ENCODE measurements at regions not wholly inside any gene's neighbourhood (a gene's known extent, or its start where the extent isn't known, plus 50 kb on each side); places are given as distances from the start of the nearest gene placed in this dataset.

- DNase-seq (no peak), ATAC-seq (ENCODE audit: insufficient read depth, low FRiP score) (no peak)
- WGBS, 2 donors, result 92 to 93% methylated on average over 6 of the region's 6 CpGs
- H3K9ac ChIP-seq (ENCODE audit: insufficient read depth in 1 of 2, low read length in 2 of 2), result no peak overlapping the region
- no peaks in the 10 kb centered on the region for H3K36me3 ChIP-seq (ENCODE audit: control insufficient read depth in 4 of 4, insufficient read depth in 4 of 4, low read length in 4 of 4)
- H3K4me1 ChIP-seq (ENCODE audit: control insufficient read depth in 5 of 5, insufficient read depth in 5 of 5, low read length in 5 of 5), result no peaks in the 10 kb centered on the region
- H3K4me3 ChIP-seq, result no peak overlapping the region
- peaks cover 0 to 5% (median 0%) of the 10 kb centered on the region in 4 donors for H3K9me3 ChIP-seq (ENCODE audit: control insufficient read depth in 4 of 4, insufficient read depth in 3 of 4, low read length in 3 of 4)
- H3K27ac ChIP-seq (ENCODE audit: low read depth in 1 of 2, low read length in 1 of 2), result no peak overlapping the region
- no peaks in the 10 kb centered on the region for H3K27me3 ChIP-seq (ENCODE audit: control insufficient read depth in 3 of 3, insufficient read depth in 3 of 3, low read length in 2 of 3)
- no peak for TF ChIP-seq CTCF (IDR thresholded peaks at IDR 0.05; ENCODE audit: control extremely low read depth, extremely low read depth)
These were observed 131.0 kb upstream of the ITGB1 start for GRCh38 chr10:33088990-33089389.

GRCh38 chr10:33087922-33088321 is 129.9 kb upstream of the ITGB1 start:
- Histone ChIP-seq H3K27ac (ENCODE audit: low read depth in 1 of 2, low read length in 1 of 2) (no peak overlapping the region), H3K4me3 (no peak overlapping the region), H3K36me3 (ENCODE audit: control insufficient read depth in 4 of 4, insufficient read depth in 4 of 4, low read length in 4 of 4) (no peaks in the 10 kb centered on the region), H3K9me3 (ENCODE audit: control insufficient read depth in 4 of 4, insufficient read depth in 3 of 4, low read length in 3 of 4) (peaks cover 0 to 5% (median 0%) of the 10 kb centered on the region in 4 donors), H3K4me1 (ENCODE audit: control insufficient read depth in 5 of 5, insufficient read depth in 5 of 5, low read length in 5 of 5) (no peaks in the 10 kb centered on the region), H3K27me3 (ENCODE audit: control insufficient read depth in 3 of 3, insufficient read depth in 3 of 3, low read length in 2 of 3) (no peaks in the 10 kb centered on the region), H3K9ac (ENCODE audit: insufficient read depth in 1 of 2, low read length in 2 of 2) (no peak overlapping the region)
- no peak for TF ChIP-seq CTCF (IDR thresholded peaks at IDR 0.05; ENCODE audit: control extremely low read depth, extremely low read depth)
- no peak for DNase-seq
- ATAC-seq (ENCODE audit: insufficient read depth, low FRiP score), result no peak
- 87 to 92% methylated on average over 1 of the region's 1 CpG for WGBS, 2 donors

GRCh38 chr10:33087152-33087551 is 129.1 kb upstream of the ITGB1 start:
- ATAC-seq (ENCODE audit: insufficient read depth, low FRiP score) (no peak), DNase-seq (no peak)
- TF ChIP-seq CTCF (IDR thresholded peaks at IDR 0.05; ENCODE audit: control extremely low read depth, extremely low read depth), result no peak
- Histone ChIP-seq H3K27me3 (ENCODE audit: control insufficient read depth in 3 of 3, insufficient read depth in 3 of 3, low read length in 2 of 3) (no peaks in the 10 kb centered on the region), H3K9ac (ENCODE audit: insufficient read depth in 1 of 2, low read length in 2 of 2) (no peak overlapping the region), H3K9me3 (ENCODE audit: control insufficient read depth in 4 of 4, insufficient read depth in 3 of 4, low read length in 3 of 4) (peaks cover 0 to 5% (median 0%) of the 10 kb centered on the region in 4 donors), H3K36me3 (ENCODE audit: control insufficient read depth in 4 of 4, insufficient read depth in 4 of 4, low read length in 4 of 4) (no peaks in the 10 kb centered on the region), H3K4me3 (no peak overlapping the region), H3K27ac (ENCODE audit: low read depth in 1 of 2, low read length in 1 of 2) (no peak overlapping the region), H3K4me1 (ENCODE audit: control insufficient read depth in 5 of 5, insufficient read depth in 5 of 5, low read length in 5 of 5) (no peaks in the 10 kb centered on the region)
- WGBS, 2 donors, result 47 to 53% methylated on average over 3 of the region's 3 CpGs

- H3K9me3 ChIP-seq (ENCODE audit: control insufficient read depth in 4 of 4, insufficient read depth in 3 of 4, low read length in 3 of 4), result peaks cover 0 to 5% (median 0%) of the 10 kb centered on the region in 4 donors
- WGBS, 2 donors, result 90 to 91% methylated on average over 5 of the region's 5 CpGs
- no peak for DNase-seq
- H3K27me3 ChIP-seq (ENCODE audit: control insufficient read depth in 3 of 3, insufficient read depth in 3 of 3, low read length in 2 of 3), result no peaks in the 10 kb centered on the region
- no peaks in the 10 kb centered on the region for H3K4me1 ChIP-seq (ENCODE audit: control insufficient read depth in 5 of 5, insufficient read depth in 5 of 5, low read length in 5 of 5)
- no peak overlapping the region for H3K4me3 ChIP-seq
- no peak overlapping the region for H3K9ac ChIP-seq (ENCODE audit: insufficient read depth in 1 of 2, low read length in 2 of 2)
- TF ChIP-seq CTCF (IDR thresholded peaks at IDR 0.05; ENCODE audit: control extremely low read depth, extremely low read depth), result no peak
- ATAC-seq (ENCODE audit: insufficient read depth, low FRiP score), result no peak
- H3K36me3 ChIP-seq (ENCODE audit: control insufficient read depth in 4 of 4, insufficient read depth in 4 of 4, low read length in 4 of 4), result no peaks in the 10 kb centered on the region
- no peak overlapping the region for H3K27ac ChIP-seq (ENCODE audit: low read depth in 1 of 2, low read length in 1 of 2)
These were observed 128.1 kb upstream of the ITGB1 start for GRCh38 chr10:33086100-33086499.
